Spleen (tissue), 11 donors: ENCODE measurements at regions not wholly inside any gene's neighbourhood (a gene's known extent, or its start where the extent isn't known, plus 50 kb on each side); places are given as distances from the start of the nearest gene placed in this dataset.

Source experiments
- DNase-seq: peaks from one replicate; pipeline ENCODE4 v3.0.0-alpha.2; 2020
- H3K27ac ChIP-seq, 8 donors: fragments of 200-600 bp; sonication (generic) in 7 of 8; 1 replicate in 4 of 8; 2 replicates in 4 of 8; pipeline versions ENCODE4 v1.5.0 to v1.8.0; 2016 to 2021; ENCODE audit warnings: inconsistent platforms in 4 of 8, mild to moderate bottlenecking in 4 of 8, moderate library complexity in 1 of 8
- H3K27me3 ChIP-seq, 7 donors: fragments of 200-600 bp; sonication (generic) in 6 of 7; replicated peaks in 1 of 7; 1 replicate in 4 of 7; 2 replicates in 3 of 7; pipeline versions ENCODE4 v1.5.0 to v1.8.0; 2016 to 2021; ENCODE audit warnings: inconsistent platforms in 3 of 7, mild to moderate bottlenecking in 1 of 7
- H3K36me3 ChIP-seq, 6 donors: fragments of 200-600 bp; sonication (generic) in 5 of 6; 1 replicate in 4 of 6; 2 replicates in 2 of 6; pipeline versions ENCODE4 v1.5.0 to v1.8.0; 2016 to 2021; ENCODE audit warnings: inconsistent platforms in 2 of 6
- H3K4me1 ChIP-seq, 6 donors: fragments of 200-600 bp; sonication (generic) in 5 of 6; 1 replicate in 3 of 6; 2 replicates in 3 of 6; pipeline versions ENCODE4 v1.5.0 to v1.8.0; 2016 to 2021; ENCODE audit warnings: inconsistent platforms in 3 of 6
- H3K4me3 ChIP-seq, 8 donors: fragments of 200-600 bp; sonication (generic) in 7 of 8; 1 replicate in 4 of 8; 2 replicates in 4 of 8; pipeline versions ENCODE4 v1.5.0 to v1.8.0; 2016 to 2021; ENCODE audit warnings: inconsistent platforms in 4 of 8, mild to moderate bottlenecking in 4 of 8, moderate library complexity in 2 of 8
- H3K9me3 ChIP-seq, 8 donors: fragments of 200-600 bp; sonication (generic) in 7 of 8; 1 replicate in 4 of 8; 2 replicates in 4 of 8; pipeline versions ENCODE4 v1.5.0 to v1.8.0; 2016 to 2021; ENCODE audit warnings: inconsistent platforms in 4 of 8
- CTCF ChIP-seq, 11 experiments: fragments of 200-600 bp in 7 of 11; fragments of 450-650 bp in 4 of 11; sonication (generic) in 4 of 11; IDR thresholded peaks in 8 of 11; conservative IDR thresholded peaks in 3 of 11; 1 replicate in 7 of 11; 2 replicates in 4 of 11; pipeline versions ENCODE4 v1.4.0 to v1.8.0; 2016 to 2021; ENCODE audit warnings: antibody characterized with exemption in 11 of 11, inconsistent platforms in 4 of 11, mild to moderate bottlenecking in 1 of 11
- POLR2A ChIP-seq, 3 donors: fragments of 450-650 bp; IDR thresholded peaks; one replicate each; pipeline ENCODE4 v1.5.1; 2017; ENCODE audit warnings: antibody characterized with exemption in 3 of 3, mild to moderate bottlenecking in 1 of 3
- POLR2AphosphoS5 ChIP-seq, 3 donors: sonication (generic); formaldehyde crosslinking; IDR thresholded peaks; one replicate each; pipeline ENCODE4 v1.5.1; 2017; ENCODE audit warnings: antibody characterized with exemption in 3 of 3
- WGBS, 5 donors: extraction: QIAGEN DNeasy Blood & Tissue Kit in 3 of 5; methylation state at CpG; one replicate each; pipeline versions ENCODE4 v1.1.5 to v1.1.7; 2013 to 2018; 5-methylcytosine and 5-hydroxymethylcytosine counted together
- intact Hi-C: fragments of 100-400 bp; cut with DNase I; formaldehyde crosslinking; loops from one replicate; pipeline ENCODE4 v1.15.0; 2023; ENCODE audit warnings: low total_unique reads
- donor health status: healthy with polysubstance abuse.
- donor health status: DM: no; HTN: no; CAD: no; lungs with moderate emphysema.
- donor health status: DM: no; HTN: no; CAD: no.
- donor health status: Bipolar disorder and iron deficiency.
- donor health status: healthy.
- donor health status: DM: no; HTN: no; CAD: no.
- donor health status: DM: yes; HTN: yes; CAD: no.

- Histone ChIP-seq H3K27me3 (no peaks in the 10 kb centered on the region), H3K36me3 (no peaks in the 10 kb centered on the region), H3K4me3 (no peak overlapping the region), H3K9me3 (no peaks in the 10 kb centered on the region), H3K4me1 (peaks cover 0 to 7% (median 0%) of the 10 kb centered on the region in 6 donors), H3K27ac (no peak overlapping the region)
- DNase-seq = no peak
- WGBS, 5 donors = 36 to 84% (median 64%) methylated on average over 2 of the region's 2 CpGs
- TF ChIP-seq POLR2A (IDR thresholded peaks at IDR 0.05) = no peak
- no peak for TF ChIP-seq POLR2AphosphoS5 (IDR thresholded peaks at IDR 0.05)
- TF ChIP-seq CTCF (IDR thresholded peaks at IDR 0.05 in 8 of 11, conservative IDR thresholded peaks at IDR 0.05 in 3 of 11) = no peak
- intact Hi-C loops = no loop called here
These were observed 90.0 kb upstream of the HNRNPU start for GRCh38 chr1:244954359-244954758.

GRCh38 chr1:244953901-244954300 is 89.6 kb upstream of the HNRNPU start:
- no peak overlapping the region for H3K27ac ChIP-seq
- no peaks in the 10 kb centered on the region for H3K36me3 ChIP-seq
- H3K27me3 ChIP-seq = no peaks in the 10 kb centered on the region
- H3K4me3 ChIP-seq = no peak overlapping the region
- no peak for TF ChIP-seq POLR2A (IDR thresholded peaks at IDR 0.05)
- no peak for TF ChIP-seq POLR2AphosphoS5 (IDR thresholded peaks at IDR 0.05)
- TF ChIP-seq CTCF (IDR thresholded peaks at IDR 0.05 in 8 of 11, conservative IDR thresholded peaks at IDR 0.05 in 3 of 11) = no peak
- no peaks in the 10 kb centered on the region for H3K9me3 ChIP-seq
- H3K4me1 ChIP-seq = peaks cover 0 to 7% (median 0%) of the 10 kb centered on the region in 6 donors
- 59 to 79% (median 67%) methylated on average over 4 of the region's 4 CpGs for WGBS, 5 donors
- intact Hi-C loops = no loop called here
- no peak for DNase-seq

GRCh38 chr1:244952940-244953339 is 88.6 kb upstream of the HNRNPU start:
- H3K9me3 ChIP-seq = no peaks in the 10 kb centered on the region
- 50 to 60% (median 51%) methylated on average over 8 of the region's 8 CpGs for WGBS, 5 donors
- TF ChIP-seq POLR2AphosphoS5 (IDR thresholded peaks at IDR 0.05) = no peak
- TF ChIP-seq CTCF (IDR thresholded peaks at IDR 0.05 in 8 of 11, conservative IDR thresholded peaks at IDR 0.05 in 3 of 11) = no peak
- TF ChIP-seq POLR2A (IDR thresholded peaks at IDR 0.05) = no peak
- peaks cover 0 to 7% (median 0%) of the 10 kb centered on the region in 6 donors for H3K4me1 ChIP-seq
- intact Hi-C loops = no loop called here
- DNase-seq = no peak
- no peak overlapping the region for H3K27ac ChIP-seq
- no peak overlapping the region for H3K4me3 ChIP-seq
- no peaks in the 10 kb centered on the region for H3K36me3 ChIP-seq
- no peaks in the 10 kb centered on the region for H3K27me3 ChIP-seq

GRCh38 chr1:244952280-244952933 is 88.1 kb upstream of the HNRNPU start:
- H3K4me3 ChIP-seq = no peak overlapping the region
- DNase-seq = no peak
- WGBS, 5 donors = 74 to 87% (median 83%) methylated on average over 5 of the region's 5 CpGs
- no peak for TF ChIP-seq CTCF (IDR thresholded peaks at IDR 0.05 in 8 of 11, conservative IDR thresholded peaks at IDR 0.05 in 3 of 11)
- no peak for TF ChIP-seq POLR2AphosphoS5 (IDR thresholded peaks at IDR 0.05)
- no peak for TF ChIP-seq POLR2A (IDR thresholded peaks at IDR 0.05)
- no peaks in the 10 kb centered on the region for H3K27me3 ChIP-seq
- peaks cover 0 to 2% (median 0%) of the 10 kb centered on the region in 6 donors for H3K4me1 ChIP-seq
- no peaks in the 10 kb centered on the region for H3K9me3 ChIP-seq
- intact Hi-C loops = no loop called here
- no peak overlapping the region for H3K27ac ChIP-seq
- no peaks in the 10 kb centered on the region for H3K36me3 ChIP-seq
